ENCODE measurements at regions not wholly inside any gene's neighbourhood (a gene's known extent, or its start where the extent isn't known, plus 50 kb on each side); places are given as distances from the start of the nearest gene placed in this dataset.

GRCh38 chr1:108046026-108046425 is 81.0 kb upstream of the VAV3 start:
- TF ChIP-seq CSRNP3 (CRISPR knock-in tag; IDR thresholded peaks at IDR 0.05) (no peak), ZFP30 (CRISPR knock-in tag; IDR thresholded peaks at IDR 0.05) (no peak), PATZ1 (CRISPR knock-in tag; IDR thresholded peaks at IDR 0.05; ENCODE audit: borderline replicate concordance) (no peak), ARNTL (CRISPR knock-in tag; IDR thresholded peaks at IDR 0.05; ENCODE audit: borderline replicate concordance, low read depth) (no peak), ZC3H10 (CRISPR knock-in tag; IDR thresholded peaks at IDR 0.05) (no peak), SNAI2 (CRISPR knock-in tag; IDR thresholded peaks at IDR 0.05) (no peak), POU6F1 (CRISPR knock-in tag; IDR thresholded peaks at IDR 0.05; ENCODE audit: borderline replicate concordance, low read depth) (no peak), ISL1 (CRISPR knock-in tag; IDR thresholded peaks at IDR 0.05) (no peak), ZFP3 (CRISPR knock-in tag; IDR thresholded peaks at IDR 0.05) (no peak), ZNF70 (CRISPR knock-in tag; IDR thresholded peaks at IDR 0.05) (no peak), CSDC2 (CRISPR knock-in tag; IDR thresholded peaks at IDR 0.05) (no peak)

All from SK-N-SH treated with all-trans-retinoic acid at 6 μM for 48 hours (cell line).